ENCODE measurements at regions not wholly inside any gene's neighbourhood (a gene's known extent, or its start where the extent isn't known, plus 50 kb on each side); places are given as distances from the start of the nearest gene placed in this dataset.
"Not testable (repeated sequence)": the region's sequence is repeated elsewhere in the genome, so short reads cannot be mapped to it uniquely, and the experiment has no call there.

- not testable (repeated sequence) for DNase-seq (ENCODE audit: low spot score)
Measured at GRCh38 chr9:41754822-41755221, 374.4 kb downstream of the CNTNAP3B start.

- DNase-seq (ENCODE audit: low spot score), result not testable (repeated sequence)
Measured at GRCh38 chr9:41754403-41754802, 374.8 kb downstream of the CNTNAP3B start.

GRCh38 chr9:41741897-41742296, 387.3 kb downstream of the CNTNAP3B start:
- DNase-seq (ENCODE audit: low spot score), result not testable (repeated sequence)

DNA sequence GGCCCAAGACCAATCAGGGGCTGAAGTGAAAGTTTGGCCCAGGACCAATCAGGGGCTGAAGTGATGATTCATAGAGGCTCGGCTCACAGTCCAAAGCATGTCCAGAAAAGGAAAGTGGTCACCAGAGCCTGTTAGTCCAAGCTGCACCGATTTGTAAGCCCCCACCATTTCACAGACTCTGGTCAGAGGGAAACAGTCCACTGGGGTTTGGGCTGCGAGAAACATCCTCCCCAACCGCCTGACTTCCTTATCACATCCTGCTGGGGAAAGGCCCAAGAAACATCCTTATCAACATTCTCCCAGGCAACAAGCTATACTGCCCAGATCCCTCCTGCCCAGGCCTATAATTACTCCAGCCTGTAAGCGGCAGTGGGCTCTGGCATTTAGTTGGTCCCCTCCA, 388.1 kb downstream of the CNTNAP3B start:
- DNase-seq (ENCODE audit: low spot score), result not testable (repeated sequence)

DNA sequence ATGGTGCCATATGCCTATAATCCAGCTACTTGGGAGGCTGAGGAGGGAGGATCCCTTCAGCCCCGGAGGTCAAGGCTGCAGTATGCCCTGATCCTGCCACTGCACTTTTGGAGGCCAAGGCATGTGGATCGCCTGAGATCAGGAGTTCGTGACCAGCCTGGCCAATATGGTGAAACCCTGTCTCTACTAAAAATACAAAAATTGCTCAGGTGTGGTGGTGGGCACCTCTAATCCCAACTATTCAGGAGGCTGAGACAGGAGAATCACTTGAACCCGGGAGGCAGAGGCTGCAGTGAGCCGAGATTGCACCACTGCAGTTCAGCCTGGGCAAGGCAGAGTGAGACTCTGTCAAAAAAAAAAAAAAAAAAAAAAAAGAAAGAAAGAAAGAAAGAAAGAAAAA, 390.5 kb downstream of the CNTNAP3B start:
- not testable (repeated sequence) for DNase-seq (ENCODE audit: low spot score)

DNA sequence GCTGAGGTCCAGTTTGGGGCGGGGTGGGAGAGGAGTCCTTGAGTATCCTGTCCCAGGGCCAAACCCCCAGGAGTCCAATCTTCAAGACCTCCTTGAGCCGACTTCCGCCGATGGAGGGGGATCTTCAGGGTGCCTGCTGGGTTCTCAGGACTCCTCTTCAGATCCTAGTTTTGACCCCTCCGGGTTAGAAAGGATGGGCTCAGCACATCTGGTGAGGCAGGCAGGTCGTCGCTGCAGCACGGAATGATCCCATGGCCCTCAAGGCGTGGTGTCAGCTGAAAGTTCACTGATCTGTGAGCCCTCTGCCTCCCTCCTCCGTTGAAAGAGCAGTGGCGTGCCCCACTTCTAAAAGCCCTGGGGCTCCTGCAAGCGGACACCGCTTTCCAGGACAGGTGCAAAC, 430.0 kb downstream of the CNTNAP3B start:
- not testable (repeated sequence) for DNase-seq (ENCODE audit: low spot score)

- DNase-seq (ENCODE audit: low spot score), result peak; percentile 42
Measured at GRCh38 chr9:41697080-41697479, 432.1 kb downstream of the CNTNAP3B start.

DNA sequence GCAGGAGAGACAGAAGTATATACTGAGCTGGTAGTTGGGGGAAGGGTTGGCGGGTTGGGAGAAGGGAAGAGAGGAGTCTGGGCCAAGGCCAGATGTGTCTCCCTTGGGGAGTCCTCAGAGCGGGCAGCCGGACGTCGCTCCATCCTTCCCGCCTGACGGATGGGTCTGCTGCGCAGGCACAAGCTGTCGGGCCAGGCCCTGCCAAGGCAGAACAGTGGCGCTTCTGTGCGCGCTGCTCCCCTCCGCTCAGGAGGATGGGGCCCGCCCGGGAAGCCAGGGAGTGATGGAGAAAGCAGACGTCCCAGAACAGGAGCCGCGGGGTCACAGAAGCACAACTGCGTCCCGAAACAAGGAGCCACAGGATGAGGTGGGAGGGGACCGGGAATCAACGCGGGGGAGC, 449.9 kb downstream of the CNTNAP3B start:
- peak; percentile 0 for DNase-seq (ENCODE audit: low spot score)

GRCh38 chr9:41663497-41664036, 465.7 kb downstream of the CNTNAP3B start:
- DNase-seq (ENCODE audit: low spot score), result not testable (repeated sequence)

DNA sequence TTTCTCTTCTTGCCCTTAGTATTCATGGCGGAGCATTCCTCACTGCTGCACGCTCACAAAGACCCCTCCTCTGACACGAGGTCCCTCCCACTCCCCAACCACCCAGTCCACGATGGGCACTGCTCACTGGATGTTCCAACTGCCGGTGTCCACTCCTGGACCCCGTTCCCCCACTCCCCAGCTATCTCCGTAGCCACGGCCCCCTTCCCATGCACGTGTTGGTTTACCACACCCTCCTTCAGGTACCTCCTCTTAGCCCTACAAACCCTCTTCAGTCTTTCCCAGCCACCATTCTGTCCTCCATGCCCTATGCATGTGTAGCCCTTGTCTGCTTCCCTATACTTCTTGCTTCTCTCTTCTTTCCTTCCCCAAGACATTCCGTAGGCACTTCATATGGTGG, 469.6 kb upstream of the ZNG1F start:
- not testable (repeated sequence) for DNase-seq (ENCODE audit: low spot score)

DNA sequence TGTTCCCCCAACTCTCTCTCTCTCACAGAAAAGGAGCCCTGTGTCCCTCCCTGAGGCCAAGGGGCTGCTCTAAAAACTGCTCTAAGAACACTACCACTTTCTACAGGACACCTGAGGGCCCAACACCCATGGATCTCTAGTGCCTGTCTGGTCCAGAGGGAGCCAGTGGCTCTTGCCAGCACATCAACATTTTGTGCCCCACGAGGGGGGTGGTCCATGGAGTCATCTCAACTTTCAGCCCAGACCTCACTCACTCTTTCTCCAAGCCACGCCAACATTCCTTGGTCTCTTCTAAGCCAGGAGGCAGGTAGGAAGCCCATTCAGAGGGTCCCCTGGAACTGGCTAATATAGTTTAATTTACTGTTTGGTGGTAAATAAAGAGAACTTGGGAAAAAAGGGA, 469.0 kb upstream of the ZNG1F start:
- DNase-seq (ENCODE audit: low spot score), result not testable (repeated sequence)

DNA sequence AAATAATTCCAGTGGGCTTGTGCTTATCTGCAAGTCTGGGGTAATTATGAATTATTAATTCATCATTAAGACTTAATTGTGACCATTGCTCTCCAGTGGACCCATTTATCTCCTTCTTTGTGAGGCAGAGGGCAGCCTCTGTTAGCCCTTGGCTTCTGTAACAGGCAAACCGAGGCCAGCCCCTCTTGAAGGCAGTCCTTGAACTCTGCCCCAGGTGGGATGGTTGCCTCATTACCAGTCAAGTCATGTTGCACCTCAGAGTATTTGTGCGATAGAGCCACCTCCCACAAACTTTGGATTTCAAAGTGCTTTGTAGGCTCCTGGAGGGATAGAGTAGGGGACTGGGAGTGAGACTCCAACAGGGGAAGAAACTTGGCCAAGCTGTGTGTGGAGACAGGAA, 468.0 kb upstream of the ZNG1F start:
- not testable (repeated sequence) for DNase-seq (ENCODE audit: low spot score)

- not testable (repeated sequence) for DNase-seq (ENCODE audit: low spot score)
Measured at GRCh38 chr9:41655071-41655554, 466.0 kb upstream of the ZNG1F start.

DNA sequence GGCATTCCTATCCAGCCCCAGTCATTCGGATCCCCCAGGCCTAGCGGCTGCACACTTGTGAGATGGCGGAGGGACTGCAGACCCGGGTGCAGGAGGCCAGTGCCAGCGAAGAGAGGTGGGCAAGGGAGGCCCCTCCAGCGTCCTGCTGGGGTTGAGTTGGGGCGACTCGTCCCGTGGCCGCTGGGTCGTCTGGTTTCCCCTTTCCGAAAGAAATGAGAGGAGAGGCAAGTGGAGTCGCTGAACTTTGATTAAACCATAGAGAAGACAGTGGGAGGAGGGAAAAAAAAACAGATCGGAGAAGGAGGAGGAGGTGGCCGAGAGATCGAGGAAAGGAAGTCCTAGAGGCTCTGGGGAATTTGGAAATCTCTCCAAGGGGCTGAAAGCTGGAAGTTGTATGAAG, 465.2 kb upstream of the ZNG1F start:
- DNase-seq (ENCODE audit: low spot score), result not testable (repeated sequence)

DNA sequence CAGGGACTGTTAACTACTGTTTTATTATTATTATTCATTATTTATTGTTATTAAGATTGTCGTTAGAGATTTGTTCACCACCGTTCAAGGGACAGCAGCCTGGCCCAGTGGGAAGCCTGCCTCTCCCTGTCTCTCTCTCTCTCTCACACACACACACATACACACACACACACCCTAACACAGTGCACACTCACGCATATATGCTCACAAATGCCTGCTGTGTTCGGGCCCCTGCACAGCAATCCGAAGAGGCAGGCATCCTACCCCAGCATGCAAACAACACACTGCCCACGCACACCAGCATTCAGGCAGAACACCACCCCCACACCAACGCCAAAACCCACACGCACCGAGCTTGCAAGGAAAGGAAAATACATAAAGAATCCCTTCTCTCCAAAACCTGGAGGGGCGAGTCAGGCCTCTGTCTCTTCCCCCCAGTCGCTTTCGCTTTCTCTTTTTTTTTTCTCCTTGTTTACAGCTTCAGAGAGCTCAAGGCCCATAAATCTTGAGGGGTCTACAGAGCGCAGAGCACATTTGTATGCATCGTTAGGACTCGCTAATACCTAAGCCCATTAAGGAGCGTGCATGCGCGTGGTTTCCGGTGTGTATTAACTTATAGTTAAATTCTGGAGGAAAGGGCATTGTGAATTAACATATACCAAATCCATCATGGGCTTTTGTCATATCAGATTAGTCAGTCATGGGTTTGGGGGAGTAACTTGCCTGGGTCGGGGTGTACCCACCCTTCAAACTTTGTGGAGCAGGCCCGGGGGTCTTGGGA, 464.6 kb upstream of the ZNG1F start:
- not testable (repeated sequence) for DNase-seq (ENCODE audit: low spot score)

DNA sequence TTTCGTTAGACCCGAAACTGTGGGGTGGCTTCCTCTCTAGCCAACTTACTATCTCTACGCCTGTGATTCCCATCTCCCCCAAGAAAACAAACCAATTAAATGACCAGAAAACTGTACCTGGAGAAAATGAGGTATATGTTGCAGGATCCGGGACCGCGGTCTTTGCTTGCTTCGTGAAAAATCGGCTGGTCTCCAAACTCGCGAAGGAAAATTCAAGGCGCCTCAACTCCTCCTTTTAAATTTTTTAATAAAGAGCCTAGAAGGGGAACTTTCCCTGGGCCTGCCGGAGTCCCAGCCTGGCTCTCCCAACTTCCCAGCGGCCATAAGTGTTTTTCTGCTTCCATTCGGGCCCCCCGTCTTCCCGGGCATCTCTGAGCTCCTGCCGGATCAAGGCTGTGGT, 463.7 kb upstream of the ZNG1F start:
- not testable (repeated sequence) for DNase-seq (ENCODE audit: low spot score)

GRCh38 chr9:41652100-41652713, 463.1 kb upstream of the ZNG1F start:
- DNase-seq (ENCODE audit: low spot score), result not testable (repeated sequence)

- not testable (repeated sequence) for DNase-seq (ENCODE audit: low spot score)
Measured at GRCh38 chr9:41650086-41650485, 461.0 kb upstream of the ZNG1F start.

DNA sequence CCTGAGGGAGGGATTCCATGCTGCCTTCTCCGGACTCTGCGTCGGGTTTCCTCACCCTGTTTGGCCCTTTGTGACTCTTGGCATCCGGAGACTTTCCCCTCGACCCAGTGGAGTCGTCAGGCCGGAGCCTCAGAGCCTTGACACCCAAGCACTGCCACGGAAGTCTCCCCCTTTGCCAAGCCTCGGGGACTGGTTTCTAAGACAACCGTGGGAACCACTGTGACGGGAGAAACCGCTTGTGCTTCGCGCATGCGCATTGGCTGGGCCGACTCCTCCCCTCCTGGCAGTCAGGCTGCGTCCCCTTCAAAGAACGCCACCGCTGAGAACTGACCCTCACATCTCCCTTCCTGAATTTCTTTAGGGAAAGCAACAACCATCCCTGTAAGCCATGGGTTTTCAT, 459.4 kb upstream of the ZNG1F start:
- not testable (repeated sequence) for DNase-seq (ENCODE audit: low spot score)

- not testable (repeated sequence) for DNase-seq (ENCODE audit: low spot score)
Measured at GRCh38 chr9:41646246-41646645, 457.1 kb upstream of the ZNG1F start.

GRCh38 chr9:41643571-41644279, 454.6 kb upstream of the ZNG1F start:
- DNase-seq (ENCODE audit: low spot score), result peak; percentile 78

- DNase-seq (ENCODE audit: low spot score), result not testable (repeated sequence)
Measured at GRCh38 chr9:41633726-41634125, 444.6 kb upstream of the ZNG1F start.
